Neural progenitor cell (in vitro differentiated cells): ENCODE measurements at regions not wholly inside any gene's neighbourhood (a gene's known extent, or its start where the extent isn't known, plus 50 kb on each side); places are given as distances from the start of the nearest gene placed in this dataset.
"Not testable (repeated sequence)": the region's sequence is repeated elsewhere in the genome, so short reads cannot be mapped to it uniquely, and the experiment has no call there.

ENCODE experiments used
- DNase-seq: peaks from one replicate; pipeline ENCODE4 v3.0.0-alpha.2; 2016; ENCODE audit warnings: low spot score
- H2AFZ ChIP-seq: fragments of 200-600 bp; sonication (generic); replicated peaks from 2 replicates; pipeline ENCODE4 v1.6.1; 2016; ENCODE audit warnings: antibody characterized with exemption
- H3F3A ChIP-seq: fragments of 200-600 bp; sonication (generic); 2 replicates; pipeline ENCODE4 v1.6.1; 2016; ENCODE audit warnings: antibody characterized with exemption, low read depth
- H3K27ac ChIP-seq: fragments of 200-600 bp; sonication (generic); 2 replicates; pipeline ENCODE4 v1.5.1; 2016; ENCODE audit warnings: mild to moderate bottlenecking
- H3K27me3 ChIP-seq: fragments of 200-600 bp; sonication (generic); 2 replicates; pipeline ENCODE4 v1.6.1; 2016; ENCODE audit warnings: mild to moderate bottlenecking, moderate library complexity
- H3K36me3 ChIP-seq: fragments of 200-600 bp; sonication (generic); 2 replicates; pipeline ENCODE4 v1.5.1; 2016
- H3K4me1 ChIP-seq: fragments of 200-600 bp; sonication (generic); 2 replicates; pipeline ENCODE4 v1.6.1; 2016; ENCODE audit warnings: mixed run types
- H3K4me2 ChIP-seq: fragments of 200-600 bp; sonication (generic); 2 replicates; pipeline ENCODE4 v1.6.1; 2016
- H3K4me3 ChIP-seq: fragments of 200-600 bp; sonication (generic); 2 replicates; pipeline ENCODE4 v1.5.1; 2016
- H3K79me2 ChIP-seq: fragments of 200-600 bp; sonication (generic); 2 replicates; pipeline ENCODE4 v1.6.1; 2016; ENCODE audit warnings: low read depth
- H3K9ac ChIP-seq: fragments of 200-600 bp; sonication (generic); 2 replicates; pipeline ENCODE4 v1.6.1; 2016
- H3K9me3 ChIP-seq: fragments of 200-600 bp; sonication (generic); 2 replicates; pipeline ENCODE4 v1.5.1; 2016; ENCODE audit warnings: low read depth
- H4K20me1 ChIP-seq: fragments of 200-600 bp; sonication (generic); 2 replicates; pipeline ENCODE4 v1.6.1; 2016; ENCODE audit warnings: low read depth
- H3K27ac Mint-ChIP-seq: 3 replicates; pipeline ENCODE4 v1.8.0; 2021; ENCODE audit warnings: mixed read lengths
- H3K27me3 Mint-ChIP-seq: 2 replicates; pipeline ENCODE4 v1.8.0; 2022; ENCODE audit warnings: low read depth, mild to moderate bottlenecking, inconsistent platforms, moderate library complexity, mixed read lengths; ENCODE audit not compliant: insufficient read depth
- H3K36me3 Mint-ChIP-seq: 3 replicates; pipeline ENCODE4 v1.8.0; 2021; ENCODE audit warnings: mixed read lengths
- H3K4me1 Mint-ChIP-seq: 3 replicates; pipeline ENCODE4 v1.8.0; 2021; ENCODE audit warnings: mixed read lengths
- H3K4me3 Mint-ChIP-seq: 3 replicates; pipeline ENCODE4 v1.8.0; 2021; ENCODE audit warnings: mild to moderate bottlenecking, moderate library complexity, mixed read lengths
- H3K9me3 Mint-ChIP-seq: 3 replicates; pipeline ENCODE4 v1.8.0; 2020; ENCODE audit warnings: mixed read lengths
- CTCF ChIP-seq: fragments of 200-600 bp; sonication (generic); IDR thresholded peaks from 2 replicates; pipeline ENCODE4 v1.5.1; 2017; ENCODE audit warnings: antibody characterized with exemption, mild to moderate bottlenecking
- EZH2 ChIP-seq: fragments of 200-600 bp; sonication (generic); IDR thresholded peaks from 2 replicates; pipeline ENCODE4 v1.6.1; 2017; ENCODE audit warnings: antibody characterized with exemption, mild to moderate bottlenecking, moderate library complexity
- EZH2phosphoT487 ChIP-seq: fragments of 200-600 bp; sonication (generic); IDR thresholded peaks from 2 replicates; pipeline ENCODE4 v1.6.1; 2017; ENCODE audit warnings: antibody characterized with exemption

GRCh38 chr15:96869122-96869521 is 538.6 kb downstream of the NR2F2 start:
- H3K4me3 ChIP-seq = no peak overlapping the region
- Mint-ChIP-seq H3K36me3 (peaks cover 2% of the 10 kb centered on the region), H3K27me3 (peaks cover 5% of the 10 kb centered on the region), H3K4me1 (no peaks in the 10 kb centered on the region), H3K27ac (no peak overlapping the region), H3K4me3 (no peak overlapping the region), H3K9me3 (peaks cover 29% of the 10 kb centered on the region)
- no peaks in the 10 kb centered on the region for H4K20me1 ChIP-seq
- H2AFZ ChIP-seq = no peak overlapping the region
- H3F3A ChIP-seq = no peaks in the 10 kb centered on the region
- no peak overlapping the region for H3K9ac ChIP-seq
- no peaks in the 10 kb centered on the region for H3K9me3 ChIP-seq
- H3K27me3 ChIP-seq = no peaks in the 10 kb centered on the region
- H3K27ac ChIP-seq = no peak overlapping the region
- TF ChIP-seq EZH2phosphoT487 = no peak
- TF ChIP-seq CTCF = no peak
- TF ChIP-seq EZH2 = no peak
- no peaks in the 10 kb centered on the region for H3K36me3 ChIP-seq
- no peak overlapping the region for H3K4me2 ChIP-seq
- H3K4me1 ChIP-seq = peaks cover 8% of the 10 kb centered on the region
- no peaks in the 10 kb centered on the region for H3K79me2 ChIP-seq
- DNase-seq = no peak

GRCh38 chr15:96869790-96870189 is 539.3 kb downstream of the NR2F2 start:
- TF ChIP-seq EZH2phosphoT487 (no peak), EZH2 (no peak), CTCF (no peak)
- DNase-seq = no peak
- Histone ChIP-seq H3F3A (no peaks in the 10 kb centered on the region), H3K27ac (no peak overlapping the region), H3K9ac (no peak overlapping the region), H2AFZ (no peak overlapping the region), H3K36me3 (no peaks in the 10 kb centered on the region), H4K20me1 (no peaks in the 10 kb centered on the region), H3K4me2 (no peak overlapping the region), H3K79me2 (no peaks in the 10 kb centered on the region), H3K4me3 (no peak overlapping the region), H3K4me1 (peaks cover 8% of the 10 kb centered on the region), H3K9me3 (no peaks in the 10 kb centered on the region), H3K27me3 (no peaks in the 10 kb centered on the region)
- Mint-ChIP-seq H3K27me3 (peaks cover 5% of the 10 kb centered on the region), H3K27ac (no peak overlapping the region), H3K4me1 (no peaks in the 10 kb centered on the region), H3K9me3 (peaks cover 29% of the 10 kb centered on the region), H3K36me3 (peaks cover 2% of the 10 kb centered on the region), H3K4me3 (no peak overlapping the region)

GRCh38 chr15:96870580-96870979 is 540.1 kb downstream of the NR2F2 start:
- H3K9me3 ChIP-seq = no peaks in the 10 kb centered on the region
- H2AFZ ChIP-seq = peak overlapping the region; percentile 46
- no peak overlapping the region for H3K4me2 ChIP-seq
- Mint-ChIP-seq H3K4me3 (no peak overlapping the region), H3K9me3 (peaks cover 29% of the 10 kb centered on the region), H3K27me3 (peaks cover 5% of the 10 kb centered on the region), H3K27ac (no peak overlapping the region), H3K36me3 (peaks cover 2% of the 10 kb centered on the region), H3K4me1 (no peaks in the 10 kb centered on the region)
- no peaks in the 10 kb centered on the region for H3K79me2 ChIP-seq
- no peaks in the 10 kb centered on the region for H3F3A ChIP-seq
- H3K4me1 ChIP-seq = peaks cover 8% of the 10 kb centered on the region
- no peak for TF ChIP-seq CTCF
- no peak for TF ChIP-seq EZH2
- no peak for TF ChIP-seq EZH2phosphoT487
- no peaks in the 10 kb centered on the region for H3K27me3 ChIP-seq
- no peaks in the 10 kb centered on the region for H4K20me1 ChIP-seq
- H3K27ac ChIP-seq = no peak overlapping the region
- no peaks in the 10 kb centered on the region for H3K36me3 ChIP-seq
- no peak for DNase-seq
- no peak overlapping the region for H3K4me3 ChIP-seq
- no peak overlapping the region for H3K9ac ChIP-seq

- not testable (repeated sequence) for H4K20me1 ChIP-seq, H2AFZ ChIP-seq, H3K9me3 ChIP-seq, H3K4me1 ChIP-seq, H3K36me3 Mint-ChIP-seq, H3K9ac ChIP-seq, H3K79me2 ChIP-seq, H3K4me3 ChIP-seq, H3K4me3 Mint-ChIP-seq, H3K4me1 Mint-ChIP-seq, H3K9me3 Mint-ChIP-seq, H3K27me3 ChIP-seq, H3K27ac Mint-ChIP-seq, H3K27me3 Mint-ChIP-seq, DNase-seq, H3K27ac ChIP-seq, H3F3A ChIP-seq, H3K36me3 ChIP-seq, H3K4me2 ChIP-seq
Observed at GRCh38 chr15:96877442-96877841, 546.9 kb downstream of the NR2F2 start.
